HG03039 (cell line): ENCODE measurements at regions not wholly inside any gene's neighbourhood (a gene's known extent, or its start where the extent isn't known, plus 50 kb on each side); places are given as distances from the start of the nearest gene placed in this dataset.
"Not testable (repeated sequence)": the region's sequence is repeated elsewhere in the genome, so short reads cannot be mapped to it uniquely, and the experiment has no call there.

Experiments
- ATAC-seq: cut with Tn5 transposase; IDR thresholded peaks from one replicate; pipeline ENCODE4 v1.9.1; 2021; ENCODE audit warnings: mild to moderate bottlenecking, moderate library complexity; ENCODE audit not compliant: unreplicated experiment

DNA sequence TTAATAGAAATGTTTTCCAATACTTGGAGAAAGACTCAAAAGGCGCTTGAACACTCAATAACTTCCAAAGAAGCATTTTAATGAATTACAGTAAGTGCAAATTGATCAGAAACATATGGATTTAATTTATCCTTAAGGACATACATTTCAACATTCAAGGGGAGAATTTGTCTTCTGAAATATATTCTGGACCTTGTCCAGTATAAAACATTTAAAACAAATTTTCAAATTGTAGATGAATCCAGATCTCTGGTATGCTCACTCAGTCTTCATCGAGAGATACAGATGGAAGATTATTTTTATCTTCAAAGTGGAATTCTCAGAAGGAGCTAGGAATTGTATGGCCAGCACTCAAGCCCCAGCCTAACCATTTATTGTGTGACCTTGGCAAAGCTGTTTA, 310.4 kb downstream of the ZNF674 start:
- no peak for ATAC-seq

DNA sequence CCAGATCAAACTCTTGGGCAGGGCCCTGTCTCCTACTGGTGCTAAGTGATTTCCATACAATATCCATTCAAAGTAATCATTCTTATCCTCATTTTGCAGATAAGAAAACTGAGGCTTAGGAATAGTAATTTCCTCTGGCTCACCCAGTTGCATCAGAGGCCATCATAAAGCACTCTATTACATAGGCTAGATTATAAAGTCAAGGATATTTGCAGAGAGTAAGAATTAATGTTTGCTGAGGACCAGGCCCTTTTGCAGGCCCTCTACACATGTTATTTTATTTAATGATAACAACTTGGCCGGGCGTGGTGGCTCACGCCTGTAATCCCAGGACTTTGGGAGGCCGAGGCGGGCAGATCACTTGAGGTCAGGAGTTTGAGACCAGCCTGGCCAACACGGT, 316.8 kb downstream of the ZNF674 start:
- no peak for ATAC-seq

DNA sequence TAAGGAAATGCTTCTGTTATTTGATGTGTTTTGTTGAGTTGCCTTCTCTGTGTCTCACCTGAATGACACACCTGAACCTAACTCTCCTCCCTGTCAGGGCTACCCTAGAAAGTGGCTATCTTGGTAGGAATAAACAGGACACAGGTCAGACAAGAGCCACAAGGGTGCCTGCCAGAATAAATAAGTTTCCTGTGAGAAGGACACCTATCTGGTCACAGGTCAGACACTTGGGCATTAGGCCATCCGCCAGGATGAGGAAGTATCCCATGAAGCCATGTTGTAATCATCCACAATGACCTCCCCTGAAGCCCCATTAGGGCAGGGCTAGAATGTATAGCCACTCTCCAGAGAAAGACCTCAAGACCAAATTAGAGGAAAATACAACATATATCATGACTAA, 318.8 kb downstream of the ZNF674 start:
- ATAC-seq = no peak

DNA sequence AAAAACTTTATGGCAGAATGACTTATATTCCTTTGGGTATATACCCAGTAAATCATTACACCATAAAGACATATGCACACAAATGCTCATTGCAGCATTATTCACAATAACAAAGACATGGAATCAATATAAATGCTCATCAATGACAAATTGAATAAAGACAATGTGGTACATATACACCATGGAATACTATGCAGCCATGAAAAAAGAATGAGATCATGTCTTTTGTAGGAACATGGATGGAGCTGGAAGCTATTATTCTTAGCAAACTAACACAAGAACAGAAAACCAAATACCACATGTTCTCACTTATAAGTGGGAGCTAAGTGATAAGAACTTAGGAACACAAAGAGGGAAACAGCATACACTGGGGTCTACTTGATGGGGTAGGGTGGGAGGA, 321.7 kb downstream of the ZNF674 start:
- not testable (repeated sequence) for ATAC-seq

DNA sequence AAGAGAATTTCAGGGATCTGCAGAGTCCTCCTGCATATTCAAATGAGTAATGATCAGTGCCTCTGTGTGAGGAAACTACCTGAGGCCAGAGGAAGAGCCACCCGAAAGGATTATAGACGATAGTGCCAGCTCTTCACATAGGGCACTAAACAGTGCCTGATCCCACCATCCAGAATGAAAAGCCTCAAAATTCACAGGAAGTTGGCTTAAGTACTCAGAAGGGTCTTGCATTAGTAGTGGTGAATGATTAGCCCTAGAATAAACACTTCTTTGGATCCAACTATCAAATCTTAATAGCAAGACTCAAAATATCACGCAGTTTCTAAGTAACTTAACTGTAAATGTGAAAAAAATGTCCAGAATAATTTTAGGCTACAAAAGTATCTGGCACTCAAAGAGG, 324.4 kb downstream of the ZNF674 start:
- no peak for ATAC-seq

DNA sequence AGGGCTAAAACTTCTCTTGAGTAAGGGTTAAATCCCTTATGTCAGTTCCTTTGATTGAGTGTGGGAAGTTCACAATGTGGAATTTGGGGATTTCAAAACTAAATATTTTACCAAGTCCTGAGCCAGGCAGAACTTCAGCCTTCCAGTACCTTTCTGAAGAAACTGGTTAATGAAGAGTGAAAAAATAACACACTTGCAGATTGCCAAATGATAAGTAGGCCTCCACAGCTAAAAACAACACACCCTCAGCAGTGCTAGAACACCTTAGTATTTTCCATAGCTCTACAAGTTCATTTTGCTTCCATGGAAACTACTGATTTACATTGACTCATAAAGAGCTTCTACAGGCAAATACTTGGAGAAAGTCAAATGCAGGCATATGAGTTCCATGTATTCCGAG, 326.8 kb downstream of the ZNF674 start:
- ATAC-seq = no peak

DNA sequence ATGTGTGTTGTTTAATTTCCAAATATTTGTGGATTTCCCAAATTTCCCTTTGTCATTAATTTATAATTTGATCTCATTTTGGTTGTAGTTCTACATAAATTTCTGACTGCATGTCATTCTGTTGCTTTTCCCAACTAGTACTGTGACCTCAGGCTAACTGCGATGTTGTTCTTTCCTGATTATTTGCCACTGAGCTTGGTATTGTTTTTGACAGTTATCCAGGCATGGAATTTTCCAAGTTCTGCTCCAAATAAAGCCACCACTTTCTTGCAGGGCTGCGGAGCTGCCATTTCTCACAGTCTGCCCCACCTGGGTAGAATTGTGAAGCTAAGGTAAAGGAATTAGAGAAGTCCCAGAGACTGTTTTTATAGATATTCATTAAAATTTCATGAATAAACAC, 328.8 kb downstream of the ZNF674 start:
- ATAC-seq = no peak

DNA sequence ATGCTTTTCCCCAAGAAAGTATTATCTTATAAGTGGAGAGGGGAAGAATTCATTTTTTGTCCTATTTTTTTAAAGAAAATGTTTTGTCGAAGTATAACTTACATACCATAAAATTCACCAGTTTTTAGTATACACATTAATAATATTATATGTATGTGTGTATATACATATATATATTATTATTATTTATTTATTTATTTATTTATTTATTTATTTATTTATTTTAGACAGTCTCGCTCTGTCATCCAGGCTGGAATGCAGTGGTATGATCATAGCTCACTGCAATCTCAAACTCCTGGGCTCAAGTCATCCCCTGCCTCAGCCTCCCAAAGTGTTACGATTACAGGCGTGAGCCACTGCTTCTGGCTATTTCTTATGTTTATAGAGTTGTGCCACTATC, 334.1 kb downstream of the ZNF674 start:
- no peak for ATAC-seq

DNA sequence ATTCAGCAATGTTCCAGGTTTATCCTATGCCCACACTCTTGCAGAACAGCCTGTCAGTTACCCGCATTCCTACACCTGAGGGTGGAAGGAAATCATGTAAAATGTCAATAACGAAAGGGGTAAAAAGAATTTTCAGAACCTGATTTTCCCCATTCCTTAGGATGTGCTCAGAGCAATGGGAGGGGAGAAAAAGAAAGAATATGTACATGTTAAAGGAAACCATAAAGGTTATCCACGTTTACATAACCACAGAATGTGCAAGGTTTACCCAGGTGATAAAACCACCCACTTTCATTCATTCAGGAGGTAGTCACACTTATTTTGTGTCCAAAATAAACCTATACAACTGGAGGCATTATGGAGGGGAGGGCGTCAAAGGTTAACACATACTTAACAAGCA, 335.5 kb downstream of the ZNF674 start:
- no peak for ATAC-seq

DNA sequence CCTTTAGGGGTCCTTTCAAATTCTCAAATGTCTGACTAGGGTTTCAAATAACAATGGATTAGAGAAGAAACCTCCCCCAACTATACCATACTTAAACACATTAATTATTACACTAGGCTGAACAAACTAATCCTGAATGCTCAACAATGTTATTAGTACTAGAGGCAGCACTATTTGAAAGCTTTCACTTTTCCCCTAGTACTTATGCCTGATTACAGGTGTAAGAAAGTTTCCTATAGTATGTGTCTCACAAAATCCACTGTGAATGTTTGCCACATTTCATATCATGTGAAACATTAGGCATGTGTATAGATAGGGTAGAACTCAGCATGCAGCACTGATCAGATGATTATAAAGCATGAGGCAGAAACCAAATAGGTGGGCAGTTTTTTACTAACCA, 336.2 kb downstream of the ZNF674 start:
- no peak for ATAC-seq

DNA sequence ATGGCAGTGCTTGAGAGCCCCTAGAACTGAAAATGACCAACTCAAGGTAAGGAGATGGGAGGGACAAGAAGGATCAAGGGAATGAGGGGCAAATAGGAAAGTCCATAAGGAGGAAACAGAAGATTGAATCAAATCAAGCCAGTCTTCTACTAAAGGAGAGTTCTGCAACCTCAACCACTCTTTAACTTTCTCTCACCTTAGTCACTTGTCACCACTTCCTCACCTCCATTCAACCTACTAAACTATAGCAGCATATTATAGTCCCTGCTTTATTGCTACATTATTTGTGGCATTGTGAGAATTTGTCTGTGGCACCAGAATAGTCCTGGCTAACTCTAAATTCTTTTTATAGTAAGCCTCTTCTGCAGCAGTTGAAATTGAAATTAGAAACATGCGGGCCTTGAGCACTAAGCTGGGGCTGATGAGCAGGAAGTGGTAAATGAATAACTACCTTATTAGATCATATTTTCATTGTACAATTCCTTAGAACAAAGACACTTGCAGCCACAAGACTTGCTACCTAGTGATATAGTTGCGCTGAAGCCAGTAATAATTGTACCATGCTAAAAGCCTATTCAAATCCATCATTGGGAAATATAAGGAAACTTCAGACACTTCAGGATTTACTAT, 336.9 kb downstream of the ZNF674 start:
- no peak for ATAC-seq

DNA sequence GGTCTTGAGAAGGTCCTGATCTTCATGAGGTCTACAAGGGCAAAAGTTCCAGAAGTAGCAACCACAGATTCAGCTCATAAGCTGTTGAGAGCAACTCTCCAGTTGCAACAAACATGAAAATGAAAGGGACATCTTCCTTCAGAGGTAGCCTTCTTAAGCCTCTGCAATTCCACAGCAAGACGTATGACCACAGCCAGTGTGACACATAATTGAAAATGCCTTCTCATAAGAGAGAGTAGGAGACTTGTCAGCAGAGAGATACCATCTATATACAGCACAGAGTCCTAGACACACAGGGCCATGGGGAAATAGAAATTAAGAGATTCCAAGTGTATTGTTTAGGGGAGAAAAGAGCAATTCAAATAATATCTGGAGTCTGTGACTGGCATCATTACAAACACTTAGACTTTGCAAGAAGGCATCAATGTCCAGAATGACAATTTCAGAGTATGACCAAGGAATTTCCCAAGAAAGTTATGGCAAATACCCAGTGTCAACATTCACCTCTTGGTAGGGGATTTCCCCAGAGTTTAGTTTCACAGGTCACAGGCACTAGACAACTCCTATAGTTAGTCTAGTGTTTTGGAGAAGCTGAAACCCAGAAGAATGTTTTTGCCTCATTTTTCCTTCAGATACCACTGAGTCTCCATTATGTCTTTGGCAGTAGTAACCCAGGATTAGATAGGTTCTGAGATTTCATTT, 340.3 kb downstream of the ZNF674 start:
- ATAC-seq = no peak

DNA sequence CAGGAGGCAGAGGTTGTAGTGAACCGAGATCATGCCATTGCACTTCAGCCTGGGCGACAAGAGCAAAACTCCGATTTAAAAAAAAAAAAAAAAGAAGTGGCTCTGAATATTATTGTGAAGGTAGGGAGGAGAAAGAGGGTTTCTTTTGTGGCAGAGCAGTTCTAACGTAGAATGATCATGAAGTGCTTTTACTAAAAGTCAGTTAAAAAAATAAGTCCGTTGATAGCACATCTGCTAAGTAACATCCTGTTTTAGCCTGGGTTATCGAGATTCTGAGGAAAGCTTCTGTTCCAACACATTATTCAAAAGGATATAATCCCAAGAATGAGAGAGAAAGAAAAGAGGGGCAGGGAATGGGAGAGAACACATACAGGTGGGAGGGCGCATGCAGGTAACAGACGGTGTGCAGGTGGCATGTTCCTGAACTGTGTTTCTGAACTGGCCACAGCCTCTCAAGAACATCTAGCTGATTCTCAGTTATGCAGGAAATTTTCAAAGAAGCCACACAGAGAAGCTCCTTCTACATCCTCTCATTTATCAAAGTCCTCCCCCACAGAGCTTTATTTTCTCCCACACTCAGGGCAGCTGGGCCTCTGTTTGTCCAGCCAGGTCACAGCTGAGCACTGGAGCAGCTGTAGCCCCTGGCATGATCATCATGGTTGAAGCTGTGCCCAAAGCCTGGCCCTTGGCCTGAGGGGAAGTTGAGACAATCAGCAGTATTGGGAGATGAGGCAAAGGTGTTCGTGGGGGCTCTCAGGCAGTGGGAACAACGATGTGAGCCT, 342.3 kb downstream of the ZNF674 start:
- ATAC-seq = no peak

DNA sequence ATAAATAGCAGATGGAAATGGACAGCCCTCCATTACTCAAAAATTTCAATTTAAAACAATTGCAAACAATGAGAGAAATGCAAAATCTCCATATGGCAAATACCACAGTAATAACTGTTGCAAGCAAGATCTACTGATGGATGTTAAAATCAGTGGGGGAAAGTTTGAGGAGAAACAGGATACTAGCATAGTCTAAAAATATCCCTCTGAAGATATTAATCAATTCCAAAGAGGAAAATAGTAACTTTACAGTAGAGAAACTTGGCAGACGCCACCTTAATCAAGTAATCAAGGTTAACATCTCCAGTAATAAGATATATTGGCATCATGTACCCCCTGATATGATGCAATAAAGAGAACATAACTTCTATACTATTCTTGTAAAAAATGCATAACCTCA, 344.8 kb downstream of the ZNF674 start:
- ATAC-seq = no peak

DNA sequence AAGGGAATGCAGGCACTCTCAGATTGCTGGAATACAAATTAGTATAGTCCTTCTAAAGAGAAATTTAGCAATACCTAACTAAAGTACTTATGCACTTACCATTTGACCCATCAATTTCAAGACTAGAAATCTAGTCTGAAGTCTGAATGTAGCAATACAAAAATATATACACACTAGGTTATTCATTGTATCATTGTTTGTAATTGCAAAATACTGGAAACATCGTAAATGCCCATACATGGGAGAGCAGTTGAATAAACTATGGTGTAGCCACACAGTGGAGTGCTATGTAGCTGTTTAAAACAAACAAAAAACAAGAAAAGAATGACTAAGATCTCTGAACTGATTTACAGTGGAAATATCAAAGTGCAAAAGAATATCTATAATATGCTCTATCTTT, 346.4 kb downstream of the ZNF674 start:
- no peak for ATAC-seq

DNA sequence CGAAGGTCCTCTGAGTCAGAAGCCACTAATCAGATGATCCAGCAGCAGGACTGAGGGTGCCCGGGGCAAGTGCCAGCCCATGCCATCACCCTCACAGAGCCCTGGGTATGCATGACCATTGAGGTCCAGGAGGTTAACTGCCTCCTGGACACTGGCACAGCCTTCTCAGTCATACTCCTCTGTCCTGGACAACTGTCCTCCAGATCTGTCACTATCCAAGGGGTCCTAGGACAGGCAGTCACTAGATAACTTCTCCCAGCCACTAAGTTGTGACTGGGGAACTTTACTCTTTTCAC, 358.5 kb downstream of the ZNF674 start:
- not testable (repeated sequence) for ATAC-seq

DNA sequence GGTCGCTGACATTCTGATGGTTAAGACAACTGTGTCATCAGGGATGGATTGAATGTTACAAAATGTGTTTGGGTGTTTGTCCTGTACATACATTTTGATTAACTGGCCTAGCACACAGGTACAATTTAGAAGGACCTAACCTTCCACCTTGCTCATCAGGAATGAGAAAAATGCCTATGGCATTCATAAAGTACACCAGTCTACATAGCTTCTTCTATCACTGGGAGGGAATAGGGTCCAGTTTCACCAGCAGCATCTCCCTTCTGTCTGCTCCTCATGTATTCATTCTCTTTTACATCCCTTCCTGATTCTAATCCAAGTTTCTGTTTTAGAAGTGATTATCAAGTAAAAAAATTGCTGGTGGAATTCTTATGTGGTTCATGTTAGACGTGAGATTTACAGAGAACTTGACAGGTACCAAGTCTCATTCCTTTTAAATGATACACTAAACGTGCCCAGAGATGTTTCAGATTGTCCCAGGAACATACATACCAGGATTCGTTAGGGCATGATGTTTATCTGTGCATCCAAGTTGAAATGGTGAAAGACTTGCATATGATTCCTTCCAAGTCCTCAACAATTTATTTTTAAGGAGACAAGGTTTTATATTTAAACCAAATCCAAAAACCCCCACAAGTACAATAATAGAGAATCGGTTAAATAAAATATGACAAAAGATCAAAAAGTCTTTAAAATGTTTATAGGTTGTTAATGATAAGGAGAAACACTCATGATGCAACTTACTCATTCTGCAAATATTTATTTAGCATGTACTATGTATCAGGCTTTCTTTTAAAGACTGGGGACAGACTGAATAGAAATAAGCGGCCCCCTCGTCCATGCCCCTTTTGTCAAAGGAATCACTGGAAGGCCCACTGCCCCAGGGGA, 359.1 kb downstream of the ZNF674 start:
- ATAC-seq = no peak

DNA sequence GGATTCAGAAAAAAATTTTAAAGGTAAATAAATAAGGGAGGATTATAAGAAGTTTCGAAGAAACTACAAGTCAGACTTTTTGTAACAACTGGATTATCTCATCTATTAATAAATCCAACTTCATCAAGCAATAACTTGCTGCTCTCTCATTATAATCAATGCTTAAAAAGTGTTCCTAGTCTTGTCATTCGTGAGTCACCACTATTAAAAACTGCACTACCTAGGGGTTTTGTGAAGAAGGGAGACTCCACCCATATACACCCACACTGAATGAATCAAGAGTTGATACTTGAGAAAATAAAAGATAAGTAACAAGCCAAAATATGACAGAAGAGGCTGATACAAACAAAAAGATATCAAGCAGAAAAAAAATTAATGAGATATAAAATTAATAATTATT, 360.5 kb downstream of the ZNF674 start:
- ATAC-seq = no peak

DNA sequence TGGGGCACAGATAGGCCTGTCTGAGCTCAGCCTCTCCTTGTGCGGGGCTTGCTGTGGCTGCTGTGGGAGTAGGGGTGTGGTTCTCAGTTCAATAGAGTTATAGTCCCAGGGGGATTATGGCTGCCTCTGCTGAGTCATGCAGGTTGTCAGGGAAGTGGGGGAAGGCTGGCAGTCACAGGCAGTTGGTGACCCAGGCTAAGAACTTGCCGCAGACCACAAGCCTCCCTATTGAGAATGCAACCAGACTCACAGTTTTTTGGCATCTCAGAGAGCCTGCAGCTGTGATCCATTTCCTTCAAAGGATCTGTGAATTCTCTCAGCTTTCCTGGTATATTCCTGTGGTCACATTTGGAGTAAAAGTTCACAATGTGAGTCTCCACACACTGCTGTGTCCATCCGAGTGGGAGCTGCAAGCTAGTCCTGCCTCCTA, 364.9 kb downstream of the ZNF674 start:
- no peak for ATAC-seq

DNA sequence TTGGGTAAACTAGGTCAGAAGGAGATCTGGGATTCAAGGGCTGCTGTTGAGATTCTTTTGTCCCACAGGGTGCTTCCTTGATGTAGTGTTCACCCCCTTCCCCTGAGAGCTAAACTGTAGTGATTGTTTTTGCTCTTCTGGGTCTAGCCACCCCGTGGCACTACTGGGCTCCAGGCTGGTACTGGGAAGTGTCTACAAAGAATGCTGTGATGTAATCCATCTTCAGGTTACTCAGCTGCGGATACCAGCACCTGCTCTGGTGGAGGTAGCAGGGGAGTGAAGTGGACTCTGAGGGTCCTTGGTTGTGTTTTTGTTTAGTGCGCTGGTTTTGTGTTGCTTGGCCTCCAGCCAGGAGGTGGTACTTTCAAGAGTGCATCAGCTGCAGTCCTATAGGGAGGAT, 365.5 kb downstream of the ZNF674 start:
- ATAC-seq = no peak

DNA sequence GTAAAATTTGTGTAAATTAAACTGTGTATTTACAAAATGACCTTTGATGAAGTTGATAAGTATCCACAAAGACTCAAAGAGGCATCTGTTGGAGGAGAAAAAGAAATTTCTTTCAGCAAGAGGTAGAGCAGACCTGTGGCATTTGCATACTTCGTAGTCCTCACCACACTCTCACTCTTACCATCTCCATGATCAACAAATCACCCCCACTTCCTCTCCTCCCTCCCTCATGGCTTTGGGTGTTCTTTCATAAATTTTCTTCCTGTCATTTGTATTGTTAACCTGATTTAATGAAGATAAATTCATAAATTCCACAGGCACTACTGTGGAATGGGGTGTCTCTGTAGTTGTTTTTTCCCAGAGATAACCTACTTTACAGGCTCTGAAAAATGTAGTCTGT, 366.5 kb downstream of the ZNF674 start:
- no peak for ATAC-seq
